GM12892 (cell line): ENCODE measurements at regions not wholly inside any gene's neighbourhood (a gene's known extent, or its start where the extent isn't known, plus 50 kb on each side); places are given as distances from the start of the nearest gene placed in this dataset.

Experiments
- POLR2A ChIP-seq: IDR thresholded peaks from 2 replicates; pipeline ENCODE4 v1.6.1; 2011; ENCODE audit warnings: low read depth, low read length, control low read depth
- POLR2AphosphoS5 ChIP-seq: IDR thresholded peaks from 2 replicates; pipeline ENCODE4 v1.6.1; 2011; ENCODE audit warnings: low read depth, low read length, control low read depth

DNA sequence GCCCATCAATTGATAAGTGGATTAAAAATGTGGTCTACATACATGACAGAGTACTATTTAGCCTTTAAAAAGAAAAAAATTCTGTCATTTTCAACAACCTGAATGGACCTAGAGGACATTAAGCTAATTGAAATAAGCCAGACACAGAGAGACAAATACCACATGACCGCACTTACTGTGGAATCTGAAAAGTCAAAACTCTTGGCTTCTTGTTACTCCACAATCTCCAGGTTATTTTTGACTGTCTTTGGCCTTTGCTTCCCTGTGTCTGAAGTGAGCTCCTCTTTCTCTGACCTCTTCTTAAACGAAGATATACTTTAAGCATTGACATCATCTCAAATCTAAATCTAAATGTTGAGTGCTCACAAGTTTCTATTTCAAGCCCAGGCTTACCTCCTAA is 265.5 kb upstream of the ADRA1B start:
- TF ChIP-seq POLR2A: no peak
- no peak for TF ChIP-seq POLR2AphosphoS5
